CD14-positive monocyte (primary cell): ENCODE measurements at regions not wholly inside any gene's neighbourhood (a gene's known extent, or its start where the extent isn't known, plus 50 kb on each side); places are given as distances from the start of the nearest gene placed in this dataset.

Experiments used
- DNase-seq, 3 donors: peaks; one replicate each; pipeline ENCODE4 v3.0.0-alpha.2; 2011 to 2022
- H2AFZ ChIP-seq: 2 replicates; pipeline ENCODE4 v1.6.0; 2012; ENCODE audit warnings: mild to moderate bottlenecking, low read depth, low read length, inconsistent platforms; ENCODE audit not compliant: insufficient read depth, poor library complexity, severe bottlenecking
- H3K27ac ChIP-seq, 2 donors: 1 replicate in 1 of 2; 2 replicates in 1 of 2; pipeline ENCODE4 v1.5.1; 2012 to 2013; ENCODE audit warnings: low read length in 2 of 2, control low read depth in 1 of 2, inconsistent platforms in 1 of 2, low read depth in 1 of 2, mild to moderate bottlenecking in 1 of 2
- H3K27me3 ChIP-seq, 2 donors: one replicate each; pipeline versions ENCODE4 v1.6.0 to v1.6.1; 2011 to 2013; ENCODE audit warnings: low read length in 2 of 2; ENCODE audit not compliant: control insufficient read depth in 2 of 2, insufficient read depth in 2 of 2
- H3K36me3 ChIP-seq, 2 donors: replicated peaks in 1 of 2; 1 replicate in 1 of 2; 2 replicates in 1 of 2; pipeline versions ENCODE4 v1.5.1 to v1.6.1; 2012 to 2013; ENCODE audit warnings: low read length in 2 of 2, control low read depth in 1 of 2, inconsistent platforms in 1 of 2, mild to moderate bottlenecking in 1 of 2; ENCODE audit not compliant: insufficient read depth in 2 of 2, control insufficient read depth in 1 of 2
- H3K4me1 ChIP-seq, 2 donors: 1 replicate in 1 of 2; 2 replicates in 1 of 2; pipeline versions ENCODE4 v1.5.1 to v1.6.1; 2012 to 2013; ENCODE audit warnings: low read length in 2 of 2, control low read depth in 1 of 2, inconsistent platforms in 1 of 2, mild to moderate bottlenecking in 1 of 2, moderate library complexity in 1 of 2; ENCODE audit not compliant: insufficient read depth in 2 of 2, control insufficient read depth in 1 of 2
- H3K4me2 ChIP-seq: replicated peaks from 2 replicates; pipeline ENCODE3; 2012; ENCODE audit warnings: low read length, moderate library complexity, mild to moderate bottlenecking; ENCODE audit not compliant: poor library complexity, severe bottlenecking; ENCODE audit errors: extremely low read depth
- H3K4me3 ChIP-seq, 3 experiments: fragments of 200-600 bp in 1 of 3; sonication (generic) in 1 of 3; replicated peaks in 1 of 3; 1 replicate in 2 of 3; 2 replicates in 1 of 3; pipeline ENCODE4 v1.5.1; 2011 to 2013; ENCODE audit warnings: low read length in 3 of 3, mild to moderate bottlenecking in 3 of 3, control low read depth in 2 of 3, low read depth in 2 of 3, inconsistent platforms in 1 of 3, moderate library complexity in 1 of 3
- H3K79me2 ChIP-seq: 2 replicates; pipeline ENCODE4 v1.6.0; 2012; ENCODE audit warnings: mild to moderate bottlenecking, control low read depth, inconsistent platforms, low read length, moderate library complexity; ENCODE audit not compliant: insufficient read depth
- H3K9ac ChIP-seq: 2 replicates; pipeline ENCODE4 v1.6.0; 2017; ENCODE audit warnings: low read length, mild to moderate bottlenecking; ENCODE audit not compliant: insufficient read depth, poor library complexity, severe bottlenecking
- H3K9me3 ChIP-seq, 2 donors: replicated peaks in 1 of 2; 1 replicate in 1 of 2; 2 replicates in 1 of 2; pipeline versions ENCODE4 v1.5.1 to v1.6.1; 2012 to 2013; ENCODE audit warnings: low read length in 2 of 2, control low read depth in 1 of 2; ENCODE audit not compliant: control insufficient read depth in 1 of 2, insufficient read depth in 1 of 2
- H4K20me1 ChIP-seq: 2 replicates; pipeline ENCODE4 v1.6.0; 2012; ENCODE audit warnings: mild to moderate bottlenecking, low read length, control low read depth, moderate library complexity; ENCODE audit not compliant: insufficient read depth
- H3K27ac Mint-ChIP-seq, 7 donors: one replicate each; pipeline ENCODE4 v1.8.0; 2020; ENCODE audit warnings: mild to moderate bottlenecking in 7 of 7, mixed read lengths in 7 of 7, moderate library complexity in 6 of 7, inconsistent platforms in 2 of 7
- H3K27me3 Mint-ChIP-seq, 3 donors: one replicate each; pipeline ENCODE4 v1.8.0; 2021 to 2022; ENCODE audit warnings: low read depth in 3 of 3, mild to moderate bottlenecking in 3 of 3, mixed read lengths in 3 of 3, moderate library complexity in 3 of 3, inconsistent platforms in 1 of 3
- H3K36me3 Mint-ChIP-seq, 2 donors: one replicate each; pipeline ENCODE4 v1.8.0; 2020; ENCODE audit warnings: mixed read lengths in 2 of 2, inconsistent platforms in 1 of 2, mild to moderate bottlenecking in 1 of 2
- H3K4me1 Mint-ChIP-seq: one replicate; pipeline ENCODE4 v1.8.0; 2020; ENCODE audit warnings: mild to moderate bottlenecking, mixed read lengths
- H3K4me3 Mint-ChIP-seq, 2 donors: one replicate each; pipeline ENCODE4 v1.8.0; 2020; ENCODE audit warnings: mild to moderate bottlenecking in 2 of 2, mixed read lengths in 2 of 2, moderate library complexity in 1 of 2
- H3K9me3 Mint-ChIP-seq, 7 donors: one replicate each; pipeline ENCODE4 v1.8.0; 2020 to 2022; ENCODE audit warnings: mixed read lengths in 7 of 7, mild to moderate bottlenecking in 6 of 7, moderate library complexity in 6 of 7, inconsistent platforms in 2 of 7
- WGBS: methylation state at CpG from one replicate; pipeline ENCODE4 v1.1.5; 2013; ENCODE audit warnings: missing lambda C conversion rate; ENCODE audit not compliant: insufficient coverage; 5-methylcytosine and 5-hydroxymethylcytosine counted together
- intact Hi-C, 2 donors: fragments of 100-400 bp; cut with micrococcal nuclease; formaldehyde crosslinking; loops; one replicate each; pipeline versions ENCODE4 v1.15.0 to v1.15.1; 2023
- TF ChIP-seq, protein P1 (sequence below): fragments of 200-600 bp; IDR thresholded peaks from one replicate; pipeline ENCODE4 v1.8.0; 2022; ENCODE audit warnings: antibody characterized with exemption, mild to moderate bottlenecking

GRCh38 chr1:94679332-94680038, 137.9 kb upstream of the F3 start:
- Histone ChIP-seq H3K27ac (no peak overlapping the region), H3K9me3 (no peaks in the 10 kb centered on the region), H3K27me3 (no peaks in the 10 kb centered on the region), H3K4me1 (peaks cover 2 to 5% of the 10 kb centered on the region in 2 donors), H3K4me3 (no peak overlapping the region), H3K36me3 (no peaks in the 10 kb centered on the region), H3K4me2 (no peak overlapping the region), H4K20me1 (no peaks in the 10 kb centered on the region), H2AFZ (no peak overlapping the region), H3K9ac (no peak overlapping the region), H3K79me2 (no peaks in the 10 kb centered on the region)
- no peak for DNase-seq
- Mint-ChIP-seq H3K36me3 (no peaks in the 10 kb centered on the region), H3K27ac (no peak overlapping the region), H3K4me3 (no peak overlapping the region), H3K27me3 (peaks cover under 1 to 6% (median 5%) of the 10 kb centered on the region in 3 donors), H3K9me3 (peaks cover 0 to 4% (median 1%) of the 10 kb centered on the region in 7 donors), H3K4me1 (peaks cover 15% of the 10 kb centered on the region)
- 96% methylated on average over 2 of the region's 4 CpGs for WGBS
- TF ChIP-seq, protein P1, sequence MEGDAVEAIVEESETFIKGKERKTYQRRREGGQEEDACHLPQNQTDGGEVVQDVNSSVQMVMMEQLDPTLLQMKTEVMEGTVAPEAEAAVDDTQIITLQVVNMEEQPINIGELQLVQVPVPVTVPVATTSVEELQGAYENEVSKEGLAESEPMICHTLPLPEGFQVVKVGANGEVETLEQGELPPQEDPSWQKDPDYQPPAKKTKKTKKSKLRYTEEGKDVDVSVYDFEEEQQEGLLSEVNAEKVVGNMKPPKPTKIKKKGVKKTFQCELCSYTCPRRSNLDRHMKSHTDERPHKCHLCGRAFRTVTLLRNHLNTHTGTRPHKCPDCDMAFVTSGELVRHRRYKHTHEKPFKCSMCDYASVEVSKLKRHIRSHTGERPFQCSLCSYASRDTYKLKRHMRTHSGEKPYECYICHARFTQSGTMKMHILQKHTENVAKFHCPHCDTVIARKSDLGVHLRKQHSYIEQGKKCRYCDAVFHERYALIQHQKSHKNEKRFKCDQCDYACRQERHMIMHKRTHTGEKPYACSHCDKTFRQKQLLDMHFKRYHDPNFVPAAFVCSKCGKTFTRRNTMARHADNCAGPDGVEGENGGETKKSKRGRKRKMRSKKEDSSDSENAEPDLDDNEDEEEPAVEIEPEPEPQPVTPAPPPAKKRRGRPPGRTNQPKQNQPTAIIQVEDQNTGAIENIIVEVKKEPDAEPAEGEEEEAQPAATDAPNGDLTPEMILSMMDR = no peak
- intact Hi-C loops = loop anchor here in 1 of 2 donors (10.0 kb wide), 1 partner anchor 65 kb away; no protein-coding TSS in a partner anchor

DNA sequence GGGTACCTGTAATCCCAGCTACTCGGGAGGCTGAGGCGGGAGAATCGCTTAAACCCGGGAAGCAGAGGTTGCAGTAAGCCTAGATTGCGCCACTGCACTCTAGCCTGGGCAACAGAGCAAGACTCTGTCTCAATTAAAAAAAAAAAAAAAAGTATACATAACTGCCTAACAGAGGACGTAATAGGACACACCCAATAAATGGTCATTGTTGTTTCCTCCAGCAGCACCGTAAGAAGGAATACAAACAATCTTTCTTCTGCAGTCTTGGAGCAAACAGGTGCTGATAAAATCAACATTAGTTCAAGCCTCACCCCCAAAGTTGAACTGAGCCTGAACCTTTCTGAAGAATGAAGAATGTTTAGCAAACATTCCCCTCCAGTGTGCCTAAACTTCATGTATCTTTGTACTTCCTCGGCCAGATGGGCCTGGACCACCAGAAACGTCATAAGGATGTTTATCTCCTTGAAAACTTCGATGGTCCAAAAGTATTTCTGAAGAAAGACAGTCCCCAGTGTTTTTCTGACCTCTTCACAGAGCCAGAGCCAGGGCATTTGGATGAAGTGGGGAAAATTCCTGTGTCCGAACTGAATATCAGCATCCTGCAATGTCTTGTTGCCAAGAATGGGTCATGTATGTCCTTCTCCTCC, 136.8 kb upstream of the F3 start:
- Histone ChIP-seq H3K79me2 (no peaks in the 10 kb centered on the region), H3K4me2 (no peak overlapping the region), H3K4me1 (peaks cover 7 to 11% of the 10 kb centered on the region in 2 donors), H3K9me3 (no peaks in the 10 kb centered on the region), H3K9ac (no peak overlapping the region), H2AFZ (no peak overlapping the region), H4K20me1 (no peaks in the 10 kb centered on the region), H3K27ac (no peak overlapping the region), H3K27me3 (no peaks in the 10 kb centered on the region), H3K36me3 (no peaks in the 10 kb centered on the region), H3K4me3 (no peak overlapping the region)
- no peak for DNase-seq
- Mint-ChIP-seq H3K27me3 (peaks cover 0 to 6% (median 5%) of the 10 kb centered on the region in 3 donors), H3K36me3 (no peaks in the 10 kb centered on the region), H3K9me3 (peaks cover 0 to 4% (median 1%) of the 10 kb centered on the region in 7 donors), H3K4me1 (peaks cover 21% of the 10 kb centered on the region), H3K27ac (no peak overlapping the region), H3K4me3 (no peak overlapping the region)
- intact Hi-C loops = loop anchor here in 1 of 2 donors (10.0 kb wide), 1 partner anchor 66 kb away; no protein-coding TSS in a partner anchor
- 78% methylated on average over 9 of the region's 11 CpGs for WGBS
- TF ChIP-seq, protein P1 = no peak
